GM21825 (cell line): ENCODE measurements at regions not wholly inside any gene's neighbourhood (a gene's known extent, or its start where the extent isn't known, plus 50 kb on each side); places are given as distances from the start of the nearest gene placed in this dataset.
"Not testable (repeated sequence)": the region's sequence is repeated elsewhere in the genome, so short reads cannot be mapped to it uniquely, and the experiment has no call there.

Source experiments
- ATAC-seq: cut with Tn5 transposase; IDR thresholded peaks from one replicate; pipeline ENCODE4 v1.9.1; 2021; ENCODE audit warnings: mild to moderate bottlenecking, moderate library complexity; ENCODE audit not compliant: unreplicated experiment

DNA sequence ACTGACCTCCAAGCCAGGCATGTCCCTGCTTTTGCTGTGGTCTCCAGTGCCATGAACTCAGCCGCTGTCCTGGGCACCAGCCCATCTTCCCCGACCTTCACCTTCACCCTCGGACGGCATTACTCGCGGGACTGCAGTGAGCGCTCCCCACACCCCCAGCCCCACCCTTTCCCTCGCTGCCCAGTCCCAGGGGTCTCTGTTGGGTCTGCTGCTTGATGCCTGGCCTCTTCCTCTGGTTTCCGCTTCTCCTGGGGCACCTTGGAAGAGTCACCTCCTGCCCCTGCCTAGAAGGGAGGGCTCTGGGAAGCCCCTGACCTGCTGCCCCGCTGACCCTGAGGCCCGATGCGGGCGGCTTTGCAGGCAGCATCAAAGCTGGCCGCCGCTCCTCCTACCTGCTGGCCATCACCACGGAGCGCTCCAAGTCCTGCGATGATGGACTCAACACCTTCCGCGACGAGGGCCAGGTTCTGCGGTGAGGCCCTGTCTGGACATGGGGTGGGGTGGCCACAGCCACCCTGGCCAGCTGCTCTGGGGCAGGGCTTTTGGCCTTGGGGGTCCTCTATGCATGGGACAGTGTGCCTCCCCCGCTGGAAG lies 102.3 kb downstream of the ZNF267 start:
- not testable (repeated sequence) for ATAC-seq

DNA sequence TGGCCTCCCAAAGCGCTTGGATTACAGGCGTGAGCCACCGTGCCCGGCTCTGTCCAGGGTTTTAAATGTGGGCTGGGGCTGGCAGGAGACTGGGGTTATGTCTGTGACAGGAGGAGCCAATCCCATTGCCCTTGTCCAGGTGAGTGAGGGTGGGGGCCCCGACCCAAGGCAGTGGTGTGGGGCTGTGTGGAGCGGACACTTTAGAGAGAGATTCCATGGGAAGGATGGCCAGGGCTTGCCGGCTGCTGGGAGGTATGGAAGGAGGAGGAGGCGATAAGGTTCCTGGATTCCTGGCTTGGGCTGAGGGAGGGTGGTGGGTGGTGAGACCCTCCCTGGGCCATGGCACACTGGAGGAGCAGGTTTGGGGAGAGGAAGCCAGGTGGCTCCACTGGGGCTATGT lies 104.9 kb downstream of the ZNF267 start:
- not testable (repeated sequence) for ATAC-seq

DNA sequence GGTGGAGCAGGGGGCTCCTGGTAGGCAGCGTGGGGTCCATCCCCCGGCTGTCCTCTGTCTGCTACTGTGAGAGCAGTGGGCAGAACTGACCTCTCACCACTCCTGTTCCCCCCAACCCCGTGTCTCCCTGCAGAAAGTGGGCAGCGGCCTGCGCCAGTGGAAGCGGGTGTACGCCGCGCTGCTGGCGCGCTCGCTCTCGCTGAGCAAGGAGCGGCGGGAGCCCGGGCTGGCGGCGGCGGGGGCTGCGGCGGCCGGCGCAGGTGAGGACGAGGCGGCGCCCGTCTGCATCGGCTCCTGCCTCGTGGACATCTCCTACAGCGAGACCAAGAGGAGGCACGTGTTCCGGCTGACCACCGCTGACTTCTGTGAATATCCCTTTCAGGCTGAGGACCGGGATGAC lies 108.1 kb downstream of the ZNF267 start:
- not testable (repeated sequence) for ATAC-seq

DNA sequence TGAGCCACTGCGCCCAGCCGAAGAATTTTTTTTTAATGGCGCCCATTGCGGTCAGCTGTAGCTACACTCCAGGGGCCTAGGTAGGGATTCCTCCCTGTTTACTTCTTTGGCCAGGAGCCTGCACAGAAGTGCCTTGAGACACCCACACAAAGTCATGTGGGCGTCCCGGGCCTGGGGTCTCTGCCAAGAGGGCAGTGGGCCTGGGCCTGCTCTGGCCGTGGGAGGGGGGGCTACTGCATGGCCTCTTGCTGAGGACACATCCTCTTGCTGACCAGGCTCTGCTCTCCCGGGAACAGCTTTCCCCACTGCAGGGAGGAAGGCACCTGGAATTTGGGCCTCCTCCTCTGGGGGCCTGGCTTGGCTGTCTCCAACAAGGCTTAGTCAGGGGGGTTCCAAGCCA lies 109.4 kb downstream of the ZNF267 start:
- ATAC-seq = not testable (repeated sequence)

DNA sequence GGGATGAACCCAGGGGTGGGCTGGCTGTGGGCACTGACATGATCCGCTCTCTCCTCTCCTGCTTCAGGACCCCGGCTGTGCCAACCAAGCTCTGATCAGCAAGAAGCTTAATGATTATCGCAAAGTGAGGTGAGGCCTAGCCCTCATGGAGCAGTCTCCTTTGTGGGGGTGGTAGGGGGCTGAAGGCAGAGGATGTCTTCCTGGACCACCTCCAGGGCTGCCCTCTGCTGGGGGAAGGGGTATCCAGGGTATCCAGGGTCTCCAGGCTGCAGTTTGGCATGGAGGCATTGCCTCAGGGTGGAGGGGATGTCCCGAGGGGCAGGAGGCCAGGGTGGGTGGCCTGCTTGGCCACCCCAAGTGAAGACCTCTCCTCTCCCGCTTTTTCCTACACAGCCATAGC lies 110.1 kb downstream of the ZNF267 start:
- ATAC-seq = not testable (repeated sequence)

DNA sequence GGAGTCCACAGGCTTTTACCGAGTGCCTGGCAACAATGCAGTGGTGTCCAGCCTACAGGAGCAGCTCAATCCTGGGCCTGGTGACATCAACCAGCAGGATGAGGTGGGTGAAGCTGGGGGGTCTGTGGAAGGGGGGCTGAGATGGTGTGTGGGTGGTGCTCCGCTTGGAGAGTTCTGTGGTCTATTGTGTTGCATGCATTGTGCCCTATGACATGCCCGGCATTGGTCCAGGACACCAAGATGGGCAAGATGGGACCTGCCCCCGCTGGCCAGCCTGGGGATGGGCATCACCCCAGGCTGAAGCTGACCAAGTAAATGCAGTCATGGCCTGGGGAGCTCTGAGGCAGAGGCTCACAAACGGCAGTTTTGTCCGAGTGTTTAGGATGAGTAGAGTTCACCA lies 113.3 kb downstream of the ZNF267 start:
- ATAC-seq = not testable (repeated sequence)

DNA sequence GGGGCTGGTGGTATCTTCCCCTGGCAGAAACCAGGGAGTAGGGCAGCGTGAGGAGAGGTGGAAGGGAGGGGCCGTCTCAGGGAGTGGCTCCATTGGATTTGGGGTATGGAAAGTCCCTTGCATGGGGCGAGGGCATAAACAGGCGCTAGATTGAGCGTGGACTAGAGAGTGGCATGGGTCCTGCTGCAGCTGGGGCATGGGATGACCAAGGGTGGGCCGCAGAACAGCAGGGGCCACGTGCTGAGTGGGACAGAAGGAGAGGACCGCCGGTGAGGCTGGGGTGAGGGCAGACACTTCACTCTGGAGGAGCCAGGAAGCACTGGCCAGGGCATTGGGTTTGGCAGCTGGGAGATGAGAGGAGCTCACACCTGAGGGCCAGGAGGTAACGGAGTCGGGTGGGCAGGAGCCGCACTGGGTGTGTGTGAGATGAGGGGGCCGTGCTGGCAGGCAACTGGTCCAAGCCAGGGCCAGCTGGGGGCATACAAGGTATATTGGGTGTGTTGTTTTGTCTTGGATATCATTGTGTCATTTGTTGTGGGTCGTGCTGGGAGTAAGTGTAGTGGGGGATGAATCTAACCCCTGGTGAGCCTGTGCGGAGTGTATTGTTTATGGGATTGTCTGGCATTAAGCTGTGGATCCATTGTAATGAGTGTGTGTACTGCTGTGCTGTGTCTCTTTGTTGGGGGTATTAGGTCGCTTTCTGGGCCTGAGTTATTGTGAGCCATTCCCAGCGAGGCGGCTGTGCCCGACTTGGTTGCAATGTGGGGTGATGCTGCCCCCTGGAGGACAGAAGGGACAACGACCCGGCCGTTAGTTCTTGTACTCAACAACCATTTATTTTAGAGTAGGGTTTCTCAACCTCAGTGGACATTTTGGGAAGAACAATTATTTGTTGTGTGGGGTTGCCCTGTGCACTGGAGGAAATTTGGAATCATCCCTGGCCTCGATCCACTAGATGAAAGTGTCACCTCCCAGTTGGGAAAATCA lies 115.3 kb downstream of the ZNF267 start:
- not testable (repeated sequence) for ATAC-seq

DNA sequence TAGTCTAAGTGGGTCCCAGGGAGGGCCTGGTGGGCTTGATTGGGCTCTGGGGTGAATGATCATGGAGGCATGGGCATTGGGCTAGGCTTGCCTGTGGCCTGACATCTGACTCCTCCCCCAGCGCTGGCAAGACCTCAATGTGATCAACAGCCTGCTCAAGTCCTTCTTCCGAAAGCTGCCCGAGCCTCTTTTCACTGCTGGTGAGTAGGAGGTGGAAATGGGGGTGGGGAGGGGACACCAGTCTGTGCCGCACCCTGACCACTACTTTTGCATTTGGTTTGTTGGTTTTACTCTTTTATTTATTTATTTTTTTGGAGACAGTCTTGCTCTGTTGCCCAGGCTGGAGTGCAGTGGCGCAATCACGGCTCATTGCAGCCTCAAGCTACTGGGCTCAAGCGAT lies 116.7 kb downstream of the ZNF267 start:
- not testable (repeated sequence) for ATAC-seq

DNA sequence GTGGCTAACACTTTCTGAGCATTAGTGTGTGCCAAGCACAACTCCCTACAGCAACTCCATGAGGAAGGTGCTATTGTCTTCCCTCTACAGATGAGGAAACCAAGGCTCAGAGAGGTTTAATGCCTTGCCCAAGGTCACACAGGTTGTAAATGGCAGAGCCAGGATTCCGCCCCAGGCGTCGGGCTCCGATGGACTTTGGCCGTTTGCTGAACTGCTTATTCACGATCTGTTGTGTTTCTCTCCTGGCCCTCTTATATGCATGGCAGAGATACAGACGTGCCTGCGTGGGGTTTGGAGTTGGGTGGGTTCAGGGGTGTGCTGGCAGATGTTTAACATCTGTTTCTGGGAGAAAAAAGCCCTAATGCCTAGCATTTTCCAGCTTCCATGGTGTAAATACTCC lies 117.4 kb downstream of the ZNF267 start:
- not testable (repeated sequence) for ATAC-seq

DNA sequence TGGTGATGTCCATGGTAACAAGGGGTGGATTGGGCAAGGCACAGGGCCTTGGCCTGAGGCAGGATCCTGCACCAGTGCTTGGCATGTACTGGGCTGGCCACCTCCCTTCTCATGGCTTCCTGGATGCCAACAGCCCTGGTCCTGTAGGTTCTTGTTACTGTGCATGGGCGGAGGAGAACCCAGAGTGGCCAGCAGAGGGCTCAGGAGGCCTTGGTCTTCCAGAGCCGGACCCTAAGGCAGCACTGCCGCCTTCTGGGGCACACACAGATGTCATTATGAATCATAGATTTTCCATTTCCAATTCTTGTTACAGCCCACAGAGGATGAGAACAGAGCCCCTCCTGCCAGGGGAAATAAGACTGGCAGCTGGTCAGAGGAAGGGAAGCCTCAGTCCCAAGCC lies 122.7 kb downstream of the ZNF267 start:
- ATAC-seq = not testable (repeated sequence)

DNA sequence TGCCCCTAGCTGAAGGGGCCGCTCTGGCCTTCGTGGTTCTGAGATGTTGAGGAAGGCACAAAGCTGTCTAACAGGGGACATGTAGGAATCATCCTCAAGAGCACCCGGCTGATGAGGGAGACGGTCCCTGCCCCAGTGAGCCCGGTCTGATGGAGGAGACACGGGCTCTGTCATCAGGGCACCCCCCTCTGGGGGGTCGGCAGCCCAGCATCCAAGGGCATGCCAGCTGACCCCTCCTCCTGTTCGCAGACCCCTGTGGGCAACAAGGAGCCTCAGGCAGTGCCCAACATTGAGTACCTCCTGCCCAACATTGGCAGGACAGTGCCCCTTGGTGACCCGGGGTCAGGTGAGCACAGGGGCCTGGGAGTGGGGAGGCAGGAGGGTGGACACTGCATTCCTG lies 128.9 kb downstream of the ZNF267 start:
- not testable (repeated sequence) for ATAC-seq

DNA sequence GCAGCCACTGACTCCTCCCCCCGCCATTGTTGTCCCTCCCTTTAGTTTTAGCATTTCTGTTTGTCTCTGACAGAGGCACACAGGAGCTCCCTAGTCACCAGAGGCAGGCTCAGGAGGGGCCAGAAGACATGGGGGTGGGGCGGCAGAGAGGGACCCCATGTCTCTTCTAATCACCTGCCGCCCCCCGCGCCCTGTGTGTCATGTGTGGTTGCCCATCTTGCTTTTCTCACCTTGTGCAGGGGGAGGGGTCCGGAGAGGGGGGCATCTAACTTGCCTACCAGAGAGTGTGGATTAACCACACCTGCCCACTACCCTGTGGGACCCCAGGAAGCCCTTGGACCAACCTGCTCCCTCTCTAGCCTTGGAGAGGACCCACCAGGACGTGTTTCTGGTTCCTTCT lies 130.2 kb downstream of the ZNF267 start:
- ATAC-seq = not testable (repeated sequence)

DNA sequence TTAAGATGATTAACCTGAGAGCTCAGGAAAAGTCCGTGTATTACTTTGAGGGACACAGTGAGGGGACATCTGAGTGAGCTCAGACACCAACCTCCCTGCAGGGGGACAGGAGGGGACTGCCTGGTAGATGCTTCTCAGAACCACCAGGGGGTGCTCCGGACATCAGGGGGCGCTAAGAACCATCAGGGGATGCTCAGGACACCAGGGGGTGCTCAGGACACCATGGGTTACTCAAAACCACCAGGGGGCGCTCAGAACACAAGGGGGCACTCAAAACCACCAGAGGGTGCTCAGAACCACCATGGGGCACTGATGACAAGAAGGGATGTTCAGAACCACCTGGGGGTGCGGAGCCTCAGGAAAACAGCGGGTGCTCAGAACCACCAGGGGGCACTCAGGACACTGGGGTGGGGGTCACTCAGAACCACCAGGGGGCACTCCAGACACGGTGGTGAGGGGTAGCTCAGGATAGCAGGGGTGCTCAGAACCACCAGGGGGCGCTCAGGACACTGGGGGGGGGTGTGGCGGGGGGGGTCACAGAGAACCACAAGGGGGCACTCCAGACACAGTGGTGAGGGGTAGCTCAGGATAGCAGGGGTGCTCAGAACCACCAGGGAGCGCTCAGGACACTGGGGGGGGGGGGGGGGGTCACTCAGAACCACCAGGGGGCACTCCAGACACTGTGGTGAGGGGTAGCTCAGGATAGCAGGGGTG lies 165.3 kb downstream of the ZNF267 start:
- ATAC-seq = not testable (repeated sequence)

DNA sequence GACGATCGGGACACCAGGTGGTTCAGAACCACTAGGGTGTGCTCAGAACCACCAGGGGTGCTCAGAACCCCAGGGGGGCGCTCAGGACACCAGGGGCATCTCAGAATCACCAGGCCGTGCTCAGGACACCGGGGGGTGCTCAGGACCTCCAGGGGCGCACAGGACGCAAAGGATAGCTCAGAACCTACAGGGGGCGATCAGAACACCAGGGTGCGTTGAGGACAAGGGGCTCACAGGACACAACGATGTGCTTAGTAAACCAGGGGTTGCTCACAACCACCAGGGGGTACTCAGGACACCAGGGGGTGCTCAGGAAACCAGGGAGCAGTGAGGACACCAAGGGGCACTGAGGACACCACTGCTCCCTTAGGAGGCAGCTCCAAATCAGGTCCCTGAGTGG lies 166.3 kb downstream of the ZNF267 start:
- ATAC-seq = not testable (repeated sequence)

DNA sequence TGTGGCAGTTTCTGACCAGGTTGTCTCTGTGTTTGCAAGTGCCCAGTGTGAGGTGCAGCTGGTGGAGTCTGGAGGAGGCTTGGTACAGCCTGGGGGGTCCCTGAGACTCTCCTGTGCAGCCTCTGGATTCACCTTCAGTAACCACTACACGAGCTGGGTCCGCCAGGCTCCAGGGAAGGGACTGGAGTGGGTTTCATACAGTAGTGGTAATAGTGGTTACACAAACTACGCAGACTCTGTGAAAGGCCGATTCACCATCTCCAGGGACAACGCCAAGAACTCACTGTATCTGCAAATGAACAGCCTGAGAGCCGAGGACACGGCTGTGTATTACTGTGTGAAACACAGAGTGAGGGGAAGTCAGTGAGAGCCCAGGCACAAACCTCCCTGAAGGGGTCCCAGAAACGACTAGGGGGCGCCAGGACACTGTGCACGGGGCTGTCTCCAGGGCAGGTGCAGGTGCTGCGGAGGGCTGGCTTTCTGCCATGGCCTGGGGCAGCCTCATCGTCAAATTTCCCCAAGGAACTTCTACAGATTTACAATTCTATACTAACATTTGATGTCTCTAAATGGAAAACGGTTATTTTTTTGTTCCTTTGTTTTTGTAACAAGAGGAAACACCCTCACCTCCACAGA lies 187.0 kb upstream of the TP53TG3D start:
- ATAC-seq = not testable (repeated sequence)

DNA sequence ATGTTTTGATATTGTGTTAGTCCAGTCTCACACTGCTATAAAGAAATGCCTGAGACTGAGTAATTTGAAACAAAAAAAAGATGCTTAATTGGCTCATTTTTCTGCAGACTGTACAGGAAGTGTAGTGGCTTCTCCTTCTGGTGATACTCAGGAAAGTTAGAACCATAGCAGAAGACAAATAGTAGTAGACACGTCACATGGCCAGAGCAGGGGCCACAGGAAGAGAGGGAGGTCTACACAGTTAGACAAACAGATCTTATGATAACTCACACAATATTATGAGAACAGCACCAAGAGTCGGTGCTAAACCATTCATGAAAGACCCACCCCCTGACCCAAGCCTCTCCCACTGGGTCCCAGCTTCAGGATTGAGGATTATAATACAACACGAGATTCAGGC lies 181.5 kb upstream of the TP53TG3D start:
- ATAC-seq = not testable (repeated sequence)

DNA sequence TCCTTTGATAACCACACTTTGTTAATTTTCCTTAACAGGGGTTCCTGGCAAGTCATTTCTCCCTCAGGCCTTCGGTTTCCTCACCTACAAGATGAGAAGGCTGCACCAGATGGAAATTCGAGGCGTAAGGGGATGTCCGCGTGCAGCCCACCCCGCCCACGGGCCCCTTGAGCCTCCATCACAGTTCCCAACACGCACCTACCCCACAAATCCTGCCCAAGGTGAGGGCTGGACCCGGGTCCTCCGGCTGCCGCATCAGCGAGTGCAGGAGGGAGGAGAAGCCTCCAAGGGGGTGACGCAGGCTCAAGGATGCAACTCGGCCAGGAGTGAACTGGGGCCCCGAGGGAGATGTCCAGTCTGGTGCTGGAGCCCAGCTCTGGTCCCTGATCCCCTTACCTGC lies 169.2 kb upstream of the TP53TG3D start:
- ATAC-seq = not testable (repeated sequence)

DNA sequence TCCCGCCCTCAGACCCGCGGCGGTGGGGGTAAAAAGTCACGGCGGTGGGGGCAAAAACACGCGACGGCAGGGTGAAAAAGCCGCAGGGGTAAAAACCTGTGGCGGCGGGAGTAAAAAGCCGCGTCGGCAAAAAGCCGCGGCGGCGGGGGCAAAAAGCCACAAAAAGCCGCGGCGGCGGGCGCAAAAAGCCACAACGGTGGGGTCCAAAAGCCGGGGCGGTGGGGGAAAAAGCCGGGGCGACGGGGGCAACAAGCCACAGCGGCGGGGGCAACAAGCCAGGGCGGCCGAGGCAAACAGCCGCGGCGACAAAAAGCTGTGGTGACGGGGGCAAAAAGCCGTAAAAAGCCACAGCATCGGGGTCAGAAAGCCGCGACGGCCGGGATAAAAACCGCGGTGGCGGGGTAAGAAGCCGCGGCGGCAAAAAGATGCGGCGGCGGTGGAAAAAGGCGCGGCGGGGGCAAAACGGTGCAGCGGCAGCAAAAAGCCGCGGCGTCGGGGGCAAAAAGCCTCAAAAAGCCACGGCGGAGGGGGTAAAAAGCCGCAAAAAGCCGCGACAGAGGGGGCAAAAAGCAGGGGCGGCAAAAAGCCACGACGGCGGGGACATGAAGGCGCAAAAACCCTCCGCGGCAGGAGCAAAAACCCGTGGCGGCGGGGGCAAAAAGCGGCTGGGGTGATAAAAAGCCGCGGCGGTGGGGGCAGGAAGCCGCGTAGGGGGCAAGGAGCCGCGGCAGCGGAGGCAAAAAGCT lies 168.3 kb upstream of the TP53TG3D start:
- ATAC-seq = not testable (repeated sequence)

DNA sequence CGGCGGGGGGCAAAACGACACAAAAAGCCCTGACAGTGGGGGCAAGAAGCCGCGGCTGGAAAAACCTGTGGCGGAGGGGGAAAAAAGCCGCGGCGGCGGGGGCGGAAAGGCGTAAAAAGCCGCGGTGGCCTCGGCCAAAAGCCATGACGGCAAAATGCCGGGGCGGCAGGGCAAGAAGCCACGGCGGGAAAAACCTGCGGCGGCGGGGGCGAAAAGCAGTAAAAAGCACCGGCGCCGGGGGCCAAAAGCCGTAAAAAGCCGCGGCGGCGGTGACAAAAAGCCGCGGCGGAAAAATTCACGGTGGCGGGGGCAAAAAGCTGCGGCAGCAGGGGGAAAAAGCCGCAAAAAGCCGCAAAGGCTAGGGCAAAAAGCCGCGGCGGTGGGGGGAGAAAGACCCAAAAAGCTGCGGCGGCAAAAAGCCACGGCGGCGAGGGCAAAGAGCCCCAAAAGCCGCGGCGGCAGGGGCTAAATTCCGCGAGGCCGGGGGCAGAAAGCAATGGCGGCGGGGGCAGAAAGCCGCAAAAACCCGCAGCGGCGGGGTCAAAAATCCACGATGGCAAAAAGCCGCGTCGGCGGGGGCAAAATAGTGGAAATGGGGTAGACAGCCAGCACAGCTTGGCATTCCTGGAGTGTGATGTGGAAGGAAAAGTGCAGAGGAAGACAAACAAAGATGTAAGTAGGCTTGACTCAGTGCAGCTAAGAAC lies 167.5 kb upstream of the TP53TG3D start:
- not testable (repeated sequence) for ATAC-seq

DNA sequence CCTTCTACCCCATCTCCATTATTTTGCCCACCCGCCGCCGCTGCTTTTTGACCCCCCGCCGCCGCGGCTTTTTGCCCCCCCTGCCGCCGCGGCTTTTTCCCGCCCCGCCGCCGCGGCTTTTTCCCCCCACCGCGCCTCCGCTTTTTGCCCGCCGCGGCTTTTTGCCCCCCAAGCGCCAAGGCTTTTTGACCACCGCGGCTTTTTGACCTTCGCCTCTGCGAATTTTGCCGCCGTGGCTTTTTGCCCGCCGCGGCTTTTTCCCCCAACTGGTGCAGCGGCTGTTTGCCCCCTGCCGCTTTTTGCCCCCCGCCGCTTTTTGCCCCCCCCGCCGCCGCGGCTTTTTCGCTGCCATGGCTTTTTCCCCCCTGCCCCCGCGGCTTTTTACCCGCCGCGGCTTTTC lies 137.5 kb upstream of the TP53TG3D start:
- ATAC-seq = not testable (repeated sequence)
